Neural cell (in vitro differentiated cells): ENCODE measurements at regions not wholly inside any gene's neighbourhood (a gene's known extent, or its start where the extent isn't known, plus 50 kb on each side); places are given as distances from the start of the nearest gene placed in this dataset.

Experiments
- H2AFZ ChIP-seq: fragments of 200-600, 300-800 bp; sonication (generic), shearing (Covaris generic); 2 replicates; pipeline ENCODE4 v1.6.0; 2014; ENCODE audit warnings: low read depth, mild to moderate bottlenecking, antibody characterized with exemption, low read length, moderate library complexity
- H3F3A ChIP-seq: fragments of 200-600 bp; shearing (Covaris generic); 2 replicates; pipeline ENCODE4 v1.6.1; 2016; ENCODE audit warnings: mild to moderate bottlenecking, moderate library complexity, mixed read lengths, antibody characterized with exemption, low read length; ENCODE audit not compliant: insufficient read depth, poor library complexity, severe bottlenecking
- H3K27ac ChIP-seq: fragments of 200-600, 300-800 bp; sonication (generic), shearing (Covaris generic); 2 replicates; pipeline ENCODE4 v1.5.1; 2014; ENCODE audit warnings: mild to moderate bottlenecking, low read length, moderate library complexity
- H3K27me3 ChIP-seq: fragments of 300-800, 200-600 bp; sonication (generic), shearing (Covaris generic); 2 replicates; pipeline ENCODE4 v1.6.0; 2014; ENCODE audit warnings: mild to moderate bottlenecking, low read depth, low read length, moderate library complexity; ENCODE audit not compliant: insufficient read depth
- H3K36me3 ChIP-seq: fragments of 300-800, 200-600 bp; sonication (generic), shearing (Covaris generic); 2 replicates; pipeline ENCODE4 v1.5.1; 2014; ENCODE audit warnings: mild to moderate bottlenecking, antibody characterized with exemption, low read length, moderate library complexity; ENCODE audit not compliant: insufficient read depth
- H3K4me2 ChIP-seq: fragments of 300-800, 200-600 bp; sonication (generic), shearing (Covaris generic); 2 replicates; pipeline ENCODE4 v1.6.0; 2014; ENCODE audit warnings: mild to moderate bottlenecking, low read length
- H3K4me3 ChIP-seq: fragments of 300-800, 200-600 bp; sonication (generic), shearing (Covaris generic); 2 replicates; pipeline ENCODE4 v1.5.1; 2014; ENCODE audit warnings: mild to moderate bottlenecking, low read length, moderate library complexity
- H3K79me2 ChIP-seq: fragments of 200-600 bp; shearing (Covaris generic); replicated peaks from 2 replicates; pipeline ENCODE4 v1.6.0; 2014; ENCODE audit warnings: mild to moderate bottlenecking, low read length, moderate library complexity; ENCODE audit not compliant: insufficient read depth
- H3K9ac ChIP-seq: fragments of 300-800, 200-600 bp; sonication (generic), shearing (Covaris generic); 2 replicates; pipeline ENCODE4 v1.6.1; 2016; ENCODE audit warnings: mild to moderate bottlenecking, low read length, mixed read lengths
- H3K9me2 ChIP-seq: fragments of 200-600 bp; shearing (Covaris generic); 2 replicates; pipeline ENCODE4 v1.6.1; 2016; ENCODE audit warnings: mild to moderate bottlenecking, low read length, mixed read lengths; ENCODE audit not compliant: insufficient read depth
- H3K9me3 ChIP-seq: fragments of 200-600, 300-800 bp; sonication (generic), shearing (Covaris generic); 2 replicates; pipeline ENCODE4 v1.6.1; 2016; ENCODE audit warnings: mild to moderate bottlenecking, mixed run types, low read length, moderate library complexity, mixed read lengths
- H4K20me1 ChIP-seq: fragments of 200-600 bp; shearing (Covaris generic); 2 replicates; pipeline ENCODE4 v1.6.1; 2016; ENCODE audit warnings: mild to moderate bottlenecking, mixed run types; ENCODE audit not compliant: insufficient read depth
- EP300 ChIP-seq: fragments of 450-650 bp; conservative IDR thresholded peaks from 2 replicates; pipeline ENCODE4 v1.6.1; 2014; ENCODE audit warnings: antibody characterized with exemption, mild to moderate bottlenecking, moderate library complexity; ENCODE audit not compliant: poor library complexity, severe bottlenecking
- EZH2 ChIP-seq: fragments of 200-600, 300-800 bp; shearing (Covaris generic), sonication (generic); IDR thresholded peaks from 2 replicates; pipeline ENCODE4 v1.6.1; 2014; ENCODE audit warnings: antibody characterized with exemption, low read length, borderline replicate concordance, mild to moderate bottlenecking; ENCODE audit not compliant: insufficient read depth, poor library complexity, severe bottlenecking
- MXI1 ChIP-seq: fragments of 450-650 bp; conservative IDR thresholded peaks from 2 replicates; pipeline ENCODE4 v1.6.1; 2014; ENCODE audit warnings: antibody characterized with exemption, mild to moderate bottlenecking; ENCODE audit not compliant: poor library complexity, severe bottlenecking
- POLR2AphosphoS5 ChIP-seq: IDR thresholded peaks from 2 replicates; pipeline ENCODE4 v1.6.1; 2012
- RAD21 ChIP-seq: fragments of 450-650 bp; conservative IDR thresholded peaks from 2 replicates; pipeline ENCODE4 v1.6.1; 2014; ENCODE audit warnings: antibody characterized with exemption, mild to moderate bottlenecking, moderate library complexity
- SMC3 ChIP-seq: fragments of 450-650 bp; conservative IDR thresholded peaks from 2 replicates; pipeline ENCODE4 v1.6.1; 2014; ENCODE audit warnings: antibody characterized with exemption, mild to moderate bottlenecking, moderate library complexity; ENCODE audit not compliant: poor library complexity
- TAF1 ChIP-seq: IDR thresholded peaks from 2 replicates; pipeline ENCODE4 v1.6.1; 2012; ENCODE audit warnings: low read depth
- TF ChIP-seq, protein P1 (sequence below): IDR thresholded peaks from 2 replicates; pipeline ENCODE4 v1.6.1; 2012; ENCODE audit warnings: borderline replicate concordance
- TF ChIP-seq, protein P2 (sequence below): fragments of 450-650 bp; IDR thresholded peaks from 2 replicates; pipeline ENCODE4 v1.5.1; 2014; ENCODE audit warnings: antibody characterized with exemption, mild to moderate bottlenecking, moderate library complexity; ENCODE audit not compliant: poor library complexity, severe bottlenecking

DNA sequence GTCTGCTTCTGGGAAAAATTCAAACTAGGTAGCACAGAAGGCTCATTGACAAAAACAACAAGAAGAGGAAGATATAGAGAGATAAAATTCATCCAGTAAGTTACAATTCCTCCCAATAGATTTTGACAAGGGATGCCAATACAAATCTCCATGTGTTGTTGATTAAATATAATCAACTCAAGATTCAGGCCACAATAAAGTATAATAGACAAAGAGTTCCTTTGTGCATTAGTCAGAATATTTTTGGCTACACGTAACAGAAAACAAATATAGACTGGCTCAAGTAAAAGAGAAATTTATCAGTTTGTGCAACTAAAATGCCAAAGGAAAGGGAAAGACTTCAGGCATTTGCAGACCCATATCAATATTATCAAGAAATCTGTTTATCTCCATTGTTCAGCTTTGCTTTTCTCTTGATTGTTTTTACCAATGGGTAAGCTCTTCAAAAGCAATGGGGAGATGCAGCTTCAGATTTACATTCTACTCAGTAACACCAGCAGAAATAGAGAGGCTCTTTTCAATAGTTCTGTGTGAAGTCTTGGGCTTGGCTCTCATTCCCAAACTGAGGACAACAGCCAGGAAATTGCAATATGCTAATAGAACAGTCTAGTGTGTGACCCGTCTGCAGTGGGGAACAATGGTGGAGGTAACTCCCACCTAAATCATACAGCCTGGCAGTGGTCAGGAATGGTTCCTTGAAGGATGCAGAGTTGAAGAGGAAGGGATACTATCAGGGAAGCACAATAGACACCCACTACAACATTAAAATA is 77.6 kb upstream of the PROK2 start:
- Histone ChIP-seq H3K9ac (no peak overlapping the region), H3K9me3 (no peaks in the 10 kb centered on the region), H3K4me2 (no peak overlapping the region), H3K27ac (no peak overlapping the region), H2AFZ (no peak overlapping the region), H3K4me3 (no peak overlapping the region), H4K20me1 (no peaks in the 10 kb centered on the region), H3K9me2 (no peaks in the 10 kb centered on the region), H3K79me2 (no peaks in the 10 kb centered on the region), H3F3A (no peaks in the 10 kb centered on the region), H3K27me3 (no peaks in the 10 kb centered on the region), H3K36me3 (no peaks in the 10 kb centered on the region)
- TF ChIP-seq, protein P1, sequence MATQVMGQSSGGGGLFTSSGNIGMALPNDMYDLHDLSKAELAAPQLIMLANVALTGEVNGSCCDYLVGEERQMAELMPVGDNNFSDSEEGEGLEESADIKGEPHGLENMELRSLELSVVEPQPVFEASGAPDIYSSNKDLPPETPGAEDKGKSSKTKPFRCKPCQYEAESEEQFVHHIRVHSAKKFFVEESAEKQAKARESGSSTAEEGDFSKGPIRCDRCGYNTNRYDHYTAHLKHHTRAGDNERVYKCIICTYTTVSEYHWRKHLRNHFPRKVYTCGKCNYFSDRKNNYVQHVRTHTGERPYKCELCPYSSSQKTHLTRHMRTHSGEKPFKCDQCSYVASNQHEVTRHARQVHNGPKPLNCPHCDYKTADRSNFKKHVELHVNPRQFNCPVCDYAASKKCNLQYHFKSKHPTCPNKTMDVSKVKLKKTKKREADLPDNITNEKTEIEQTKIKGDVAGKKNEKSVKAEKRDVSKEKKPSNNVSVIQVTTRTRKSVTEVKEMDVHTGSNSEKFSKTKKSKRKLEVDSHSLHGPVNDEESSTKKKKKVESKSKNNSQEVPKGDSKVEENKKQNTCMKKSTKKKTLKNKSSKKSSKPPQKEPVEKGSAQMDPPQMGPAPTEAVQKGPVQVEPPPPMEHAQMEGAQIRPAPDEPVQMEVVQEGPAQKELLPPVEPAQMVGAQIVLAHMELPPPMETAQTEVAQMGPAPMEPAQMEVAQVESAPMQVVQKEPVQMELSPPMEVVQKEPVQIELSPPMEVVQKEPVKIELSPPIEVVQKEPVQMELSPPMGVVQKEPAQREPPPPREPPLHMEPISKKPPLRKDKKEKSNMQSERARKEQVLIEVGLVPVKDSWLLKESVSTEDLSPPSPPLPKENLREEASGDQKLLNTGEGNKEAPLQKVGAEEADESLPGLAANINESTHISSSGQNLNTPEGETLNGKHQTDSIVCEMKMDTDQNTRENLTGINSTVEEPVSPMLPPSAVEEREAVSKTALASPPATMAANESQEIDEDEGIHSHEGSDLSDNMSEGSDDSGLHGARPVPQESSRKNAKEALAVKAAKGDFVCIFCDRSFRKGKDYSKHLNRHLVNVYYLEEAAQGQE = no peak
- TF ChIP-seq, protein P2, sequence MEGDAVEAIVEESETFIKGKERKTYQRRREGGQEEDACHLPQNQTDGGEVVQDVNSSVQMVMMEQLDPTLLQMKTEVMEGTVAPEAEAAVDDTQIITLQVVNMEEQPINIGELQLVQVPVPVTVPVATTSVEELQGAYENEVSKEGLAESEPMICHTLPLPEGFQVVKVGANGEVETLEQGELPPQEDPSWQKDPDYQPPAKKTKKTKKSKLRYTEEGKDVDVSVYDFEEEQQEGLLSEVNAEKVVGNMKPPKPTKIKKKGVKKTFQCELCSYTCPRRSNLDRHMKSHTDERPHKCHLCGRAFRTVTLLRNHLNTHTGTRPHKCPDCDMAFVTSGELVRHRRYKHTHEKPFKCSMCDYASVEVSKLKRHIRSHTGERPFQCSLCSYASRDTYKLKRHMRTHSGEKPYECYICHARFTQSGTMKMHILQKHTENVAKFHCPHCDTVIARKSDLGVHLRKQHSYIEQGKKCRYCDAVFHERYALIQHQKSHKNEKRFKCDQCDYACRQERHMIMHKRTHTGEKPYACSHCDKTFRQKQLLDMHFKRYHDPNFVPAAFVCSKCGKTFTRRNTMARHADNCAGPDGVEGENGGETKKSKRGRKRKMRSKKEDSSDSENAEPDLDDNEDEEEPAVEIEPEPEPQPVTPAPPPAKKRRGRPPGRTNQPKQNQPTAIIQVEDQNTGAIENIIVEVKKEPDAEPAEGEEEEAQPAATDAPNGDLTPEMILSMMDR = no peak
- TF ChIP-seq EP300 (no peak), TAF1 (no peak), EZH2 (no peak), RAD21 (no peak), POLR2AphosphoS5 (no peak), MXI1 (no peak)

DNA sequence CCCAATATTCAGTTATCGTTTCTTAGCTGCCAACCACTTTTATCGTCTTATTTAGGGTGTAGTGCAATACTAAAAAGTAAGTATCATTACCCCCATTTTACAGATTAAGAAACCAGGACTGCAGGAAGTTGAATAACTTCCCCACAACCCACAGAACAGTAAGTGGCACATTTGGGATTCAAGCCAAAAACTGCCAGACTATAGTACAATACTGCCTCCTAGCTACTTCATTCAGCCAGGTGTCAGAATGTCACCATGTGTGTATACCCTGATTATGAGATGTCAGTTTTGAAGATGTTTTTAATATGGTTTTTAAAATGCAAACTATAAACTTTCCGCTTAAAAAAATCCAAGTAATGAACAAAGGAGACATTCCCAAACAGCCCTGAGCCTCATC is 74.2 kb upstream of the PROK2 start:
- Histone ChIP-seq H3K9me2 (no peaks in the 10 kb centered on the region), H3F3A (no peaks in the 10 kb centered on the region), H3K9ac (no peak overlapping the region), H4K20me1 (no peaks in the 10 kb centered on the region), H2AFZ (no peak overlapping the region), H3K79me2 (no peaks in the 10 kb centered on the region), H3K27me3 (no peaks in the 10 kb centered on the region), H3K27ac (no peak overlapping the region), H3K9me3 (no peaks in the 10 kb centered on the region), H3K36me3 (no peaks in the 10 kb centered on the region), H3K4me2 (no peak overlapping the region), H3K4me3 (no peak overlapping the region)
- TF ChIP-seq, protein P1 = no peak
- TF ChIP-seq RAD21 (peak; percentile 69), POLR2AphosphoS5 (no peak), EP300 (no peak), MXI1 (no peak), EZH2 (no peak), SMC3 (peak; percentile 66), TAF1 (no peak)
- TF ChIP-seq, protein P2 = peak; percentile 62
